Vagina (tissue), 2 donors: ENCODE measurements at regions not wholly inside any gene's neighbourhood (a gene's known extent, or its start where the extent isn't known, plus 50 kb on each side); places are given as distances from the start of the nearest gene placed in this dataset.

Source experiments
- DNase-seq, 2 donors: peaks; one replicate each; pipeline ENCODE4 v3.0.0-alpha.2; 2017; ENCODE audit errors: extremely low spot score in 2 of 2
- H3K27ac ChIP-seq: fragments of 200-600 bp; sonication (generic); one replicate; pipeline ENCODE4 v1.5.1; 2019
- H3K27me3 ChIP-seq: fragments of 200-600 bp; sonication (generic); one replicate; pipeline ENCODE4 v1.5.1; 2019
- H3K36me3 ChIP-seq, 2 donors: fragments of 200-600 bp; sonication (generic); one replicate each; pipeline ENCODE4 v1.5.1; 2017 to 2019
- H3K4me1 ChIP-seq: fragments of 200-600 bp; sonication (generic); one replicate; pipeline ENCODE4 v1.5.1; 2019
- H3K4me3 ChIP-seq, 2 donors: fragments of 200-600 bp; sonication (generic); 1 replicate in 1 of 2; 2 replicates in 1 of 2; pipeline ENCODE4 v1.5.1; 2016 to 2019
- H3K9me3 ChIP-seq: fragments of 200-600 bp; sonication (generic); one replicate; pipeline ENCODE4 v1.5.1; 2019
- POLR2A ChIP-seq, 2 donors: fragments of 450-650 bp; IDR thresholded peaks; one replicate each; pipeline ENCODE4 v1.6.1; 2017; ENCODE audit warnings: antibody characterized with exemption in 2 of 2, mild to moderate bottlenecking in 2 of 2, moderate library complexity in 2 of 2
- POLR2AphosphoS5 ChIP-seq, 2 donors: sonication (generic); formaldehyde crosslinking; IDR thresholded peaks; one replicate each; pipeline ENCODE4 v1.9.0; 2017; ENCODE audit warnings: antibody characterized with exemption in 2 of 2, mild to moderate bottlenecking in 2 of 2, low read depth in 1 of 2; ENCODE audit not compliant: insufficient read depth in 1 of 2
- intact Hi-C: fragments of 100-400 bp; cut with DNase I; formaldehyde crosslinking; loops from one replicate; pipeline ENCODE4 v1.15.1; 2023
- TF ChIP-seq, protein P1 (sequence below), 3 experiments: fragments of 450-650 bp in 2 of 3; fragments of 200-600 bp in 1 of 3; sonication (generic) in 1 of 3; IDR thresholded peaks; one replicate each; pipeline ENCODE4 v1.5.1; 2017 to 2019; ENCODE audit warnings: antibody characterized with exemption in 3 of 3, mild to moderate bottlenecking in 2 of 3, moderate library complexity in 2 of 3

DNA sequence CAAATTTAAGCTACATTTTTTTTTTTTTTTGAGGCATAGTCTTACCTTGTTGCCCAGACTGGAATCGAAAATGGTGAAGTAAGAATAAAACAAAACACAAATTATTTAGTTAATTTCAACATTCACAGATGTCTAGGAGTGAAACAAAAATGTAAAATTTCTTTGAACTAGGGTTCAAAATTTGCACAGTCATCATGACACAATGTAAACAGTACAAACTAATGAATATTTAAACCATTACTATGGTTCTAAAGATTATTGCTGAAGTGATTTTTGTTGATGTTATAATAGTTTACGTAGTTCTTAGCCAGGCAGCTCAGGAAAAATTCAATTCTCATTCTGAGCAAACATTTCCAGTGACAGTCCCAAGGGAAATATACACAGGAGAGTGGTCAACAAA is 633.1 kb downstream of the GRXCR1 start:
- Histone ChIP-seq H3K27me3 (no peaks in the 10 kb centered on the region), H3K27ac (no peak overlapping the region), H3K9me3 (no peaks in the 10 kb centered on the region), H3K36me3 (no peaks in the 10 kb centered on the region), H3K4me1 (no peaks in the 10 kb centered on the region), H3K4me3 (no peak overlapping the region)
- no peak for DNase-seq
- TF ChIP-seq, protein P1, sequence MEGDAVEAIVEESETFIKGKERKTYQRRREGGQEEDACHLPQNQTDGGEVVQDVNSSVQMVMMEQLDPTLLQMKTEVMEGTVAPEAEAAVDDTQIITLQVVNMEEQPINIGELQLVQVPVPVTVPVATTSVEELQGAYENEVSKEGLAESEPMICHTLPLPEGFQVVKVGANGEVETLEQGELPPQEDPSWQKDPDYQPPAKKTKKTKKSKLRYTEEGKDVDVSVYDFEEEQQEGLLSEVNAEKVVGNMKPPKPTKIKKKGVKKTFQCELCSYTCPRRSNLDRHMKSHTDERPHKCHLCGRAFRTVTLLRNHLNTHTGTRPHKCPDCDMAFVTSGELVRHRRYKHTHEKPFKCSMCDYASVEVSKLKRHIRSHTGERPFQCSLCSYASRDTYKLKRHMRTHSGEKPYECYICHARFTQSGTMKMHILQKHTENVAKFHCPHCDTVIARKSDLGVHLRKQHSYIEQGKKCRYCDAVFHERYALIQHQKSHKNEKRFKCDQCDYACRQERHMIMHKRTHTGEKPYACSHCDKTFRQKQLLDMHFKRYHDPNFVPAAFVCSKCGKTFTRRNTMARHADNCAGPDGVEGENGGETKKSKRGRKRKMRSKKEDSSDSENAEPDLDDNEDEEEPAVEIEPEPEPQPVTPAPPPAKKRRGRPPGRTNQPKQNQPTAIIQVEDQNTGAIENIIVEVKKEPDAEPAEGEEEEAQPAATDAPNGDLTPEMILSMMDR (IDR thresholded peaks at IDR 0.05) = no peak
- TF ChIP-seq POLR2A (IDR thresholded peaks at IDR 0.05) (no peak), POLR2AphosphoS5 (IDR thresholded peaks at IDR 0.05; ENCODE audit: insufficient read depth in 1 of 2, low read depth in 1 of 2) (no peak)
- intact Hi-C loops = no loop called here

- Histone ChIP-seq H3K4me3 (no peak overlapping the region), H3K36me3 (no peaks in the 10 kb centered on the region), H3K27me3 (no peaks in the 10 kb centered on the region), H3K27ac (no peak overlapping the region), H3K4me1 (no peaks in the 10 kb centered on the region), H3K9me3 (no peaks in the 10 kb centered on the region)
- TF ChIP-seq, protein P1 (IDR thresholded peaks at IDR 0.05) = no peak
- TF ChIP-seq POLR2A (IDR thresholded peaks at IDR 0.05) (no peak), POLR2AphosphoS5 (IDR thresholded peaks at IDR 0.05; ENCODE audit: insufficient read depth in 1 of 2, low read depth in 1 of 2) (no peak)
- no peak for DNase-seq
- intact Hi-C loops = no loop called here
Measured at GRCh38 chr4:43547561-43547960, 655.0 kb downstream of the GRXCR1 start.

DNA sequence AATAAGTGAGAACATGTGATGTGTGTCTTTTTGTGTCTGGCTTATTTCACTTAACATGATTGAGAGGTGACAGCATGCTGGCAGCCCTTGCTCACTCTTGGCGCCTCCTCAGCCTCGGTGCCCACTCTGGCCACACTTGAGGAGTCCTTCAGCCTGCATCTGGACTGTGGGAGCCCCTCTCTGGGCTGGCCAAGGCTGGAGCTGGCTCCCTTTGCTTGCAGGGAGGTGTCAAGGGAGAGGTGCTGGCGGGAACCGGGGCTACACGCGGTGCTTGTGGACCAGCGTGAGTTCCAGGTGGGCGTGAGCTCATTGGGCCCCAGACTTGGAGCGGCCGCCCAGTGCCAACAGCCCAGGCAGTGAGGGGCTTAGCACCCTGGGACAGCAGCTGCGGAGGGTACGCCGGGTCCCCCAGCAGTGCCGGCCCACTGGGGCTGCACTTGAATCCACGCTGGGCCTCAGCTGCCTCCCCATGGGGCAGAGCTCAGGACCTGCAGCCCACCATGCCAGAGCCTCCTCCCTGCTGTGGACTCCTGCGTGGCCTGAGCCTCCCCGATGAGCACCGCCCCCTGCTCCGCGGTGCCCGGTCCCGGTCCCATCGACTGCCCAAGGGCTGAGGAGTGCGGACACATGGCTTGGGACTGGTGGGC is 658.6 kb downstream of the GRXCR1 start:
- no peak for TF ChIP-seq POLR2AphosphoS5 (IDR thresholded peaks at IDR 0.05; ENCODE audit: insufficient read depth in 1 of 2, low read depth in 1 of 2)

DNA sequence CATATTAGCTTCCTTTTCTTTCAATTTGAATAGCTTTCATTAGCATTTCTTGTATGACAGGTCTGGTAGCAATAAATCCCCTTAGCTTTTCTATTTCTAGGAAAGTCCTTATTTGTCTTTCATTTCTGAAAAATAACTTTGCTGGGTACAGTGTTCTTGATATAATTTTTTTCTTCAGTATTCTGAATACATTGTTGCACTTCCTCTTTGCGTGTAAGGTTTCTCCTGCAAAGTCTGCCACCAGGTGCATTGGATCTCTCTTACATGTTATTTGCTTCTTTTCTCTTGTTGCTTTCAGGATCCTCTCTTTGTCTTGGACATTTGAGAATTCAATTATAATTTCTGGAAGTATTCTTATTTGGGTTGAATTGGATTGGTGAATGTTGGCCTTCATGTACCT is 663.7 kb downstream of the GRXCR1 start:
- Histone ChIP-seq H3K4me3 (no peak overlapping the region), H3K27ac (no peak overlapping the region), H3K27me3 (no peaks in the 10 kb centered on the region), H3K4me1 (no peaks in the 10 kb centered on the region), H3K36me3 (no peaks in the 10 kb centered on the region), H3K9me3 (no peaks in the 10 kb centered on the region)
- intact Hi-C loops = no loop called here
- DNase-seq = no peak
- no peak for TF ChIP-seq POLR2AphosphoS5 (IDR thresholded peaks at IDR 0.05; ENCODE audit: insufficient read depth in 1 of 2, low read depth in 1 of 2)
- TF ChIP-seq, protein P1 (IDR thresholded peaks at IDR 0.05) = no peak
- no peak for TF ChIP-seq POLR2A (IDR thresholded peaks at IDR 0.05)

More for the DNA sequence above, 658.6 kb downstream of the GRXCR1 start:
- H3K4me1 ChIP-seq = no peaks in the 10 kb centered on the region
- DNase-seq = no peak
- no peaks in the 10 kb centered on the region for H3K36me3 ChIP-seq
- intact Hi-C loops = no loop called here
- no peaks in the 10 kb centered on the region for H3K27me3 ChIP-seq
- no peak overlapping the region for H3K4me3 ChIP-seq
- H3K27ac ChIP-seq = no peak overlapping the region
- H3K9me3 ChIP-seq = no peaks in the 10 kb centered on the region

- H3K27ac ChIP-seq = no peak overlapping the region
- DNase-seq = no peak
- no peaks in the 10 kb centered on the region for H3K36me3 ChIP-seq
- intact Hi-C loops = no loop called here
- H3K27me3 ChIP-seq = no peaks in the 10 kb centered on the region
- no peak overlapping the region for H3K4me3 ChIP-seq
- no peaks in the 10 kb centered on the region for H3K9me3 ChIP-seq
- no peaks in the 10 kb centered on the region for H3K4me1 ChIP-seq
- TF ChIP-seq, protein P1 (IDR thresholded peaks at IDR 0.05) = no peak
- no peak for TF ChIP-seq POLR2AphosphoS5 (IDR thresholded peaks at IDR 0.05; ENCODE audit: insufficient read depth in 1 of 2, low read depth in 1 of 2)
- no peak for TF ChIP-seq POLR2A (IDR thresholded peaks at IDR 0.05)
Measured at GRCh38 chr4:43560047-43560446, 667.5 kb downstream of the GRXCR1 start.
